BE2C (cell line): ENCODE measurements at regions not wholly inside any gene's neighbourhood (a gene's known extent, or its start where the extent isn't known, plus 50 kb on each side); places are given as distances from the start of the nearest gene placed in this dataset.

Experiments used
- DNase-seq: peaks from one replicate; pipeline ENCODE4 v3.0.0-alpha.2; 2020
- H3K27me3 ChIP-seq: fragments of 250-450 bp; sonication (Bioruptor Pico); 2 replicates; pipeline ENCODE4 v1.5.1; 2020; ENCODE audit warnings: mild to moderate bottlenecking
- H3K36me3 ChIP-seq: fragments of 250-450 bp; sonication (Bioruptor Pico); 2 replicates; pipeline ENCODE4 v1.5.1; 2020; ENCODE audit warnings: mild to moderate bottlenecking
- H3K4me1 ChIP-seq: fragments of 250-450 bp; sonication (Bioruptor Pico); 2 replicates; pipeline ENCODE4 v1.5.1; 2020
- H3K4me3 ChIP-seq: 2 replicates; pipeline ENCODE4 v1.5.1; 2011; ENCODE audit warnings: low read depth, low read length
- H3K9me3 ChIP-seq: fragments of 250-450 bp; sonication (Bioruptor Pico); 2 replicates; pipeline ENCODE4 v1.5.1; 2020
- CTCF ChIP-seq: IDR thresholded peaks from 2 replicates; pipeline ENCODE4 v1.5.1; 2012; ENCODE audit warnings: mild to moderate bottlenecking, low read depth, low read length

DNA sequence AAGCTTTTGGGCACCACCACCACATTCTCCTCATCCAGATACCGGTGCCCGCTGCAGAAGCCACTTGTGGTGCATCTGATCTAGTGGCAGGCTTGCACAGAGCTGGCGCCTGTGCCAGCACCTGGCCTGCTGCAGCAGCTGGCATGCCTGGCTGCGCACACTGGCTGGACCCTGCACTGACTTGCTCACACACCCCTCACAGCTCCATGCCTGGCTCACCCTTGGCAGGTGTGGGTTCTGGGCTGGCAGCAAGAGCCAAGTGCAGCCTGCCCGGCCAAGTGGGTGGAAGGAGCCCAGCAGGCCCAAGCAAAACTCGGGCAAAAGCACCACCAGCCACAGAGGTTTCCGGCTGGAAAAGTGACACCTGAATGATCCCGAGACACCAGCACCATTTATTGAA is 315.7 kb upstream of the RRP15 start:
- no peaks in the 10 kb centered on the region for H3K36me3 ChIP-seq
- DNase-seq: no peak
- TF ChIP-seq CTCF: no peak

GRCh38 chr1:217977943-217978342 is 307.1 kb upstream of the RRP15 start:
- H3K36me3 ChIP-seq: no peaks in the 10 kb centered on the region
- DNase-seq: no peak
- no peaks in the 10 kb centered on the region for H3K9me3 ChIP-seq
- no peak for TF ChIP-seq CTCF
- H3K27me3 ChIP-seq: no peaks in the 10 kb centered on the region
- no peaks in the 10 kb centered on the region for H3K4me1 ChIP-seq
- no peak overlapping the region for H3K4me3 ChIP-seq

More for the DNA sequence above, 315.7 kb upstream of the RRP15 start:
- no peaks in the 10 kb centered on the region for H3K4me1 ChIP-seq
- H3K27me3 ChIP-seq: no peaks in the 10 kb centered on the region
- H3K4me3 ChIP-seq: no peak overlapping the region
- no peaks in the 10 kb centered on the region for H3K9me3 ChIP-seq

- H3K27me3 ChIP-seq: no peaks in the 10 kb centered on the region
- H3K36me3 ChIP-seq: no peaks in the 10 kb centered on the region
- H3K4me3 ChIP-seq: no peak overlapping the region
- H3K9me3 ChIP-seq: no peaks in the 10 kb centered on the region
- no peaks in the 10 kb centered on the region for H3K4me1 ChIP-seq
- no peak for TF ChIP-seq CTCF
- DNase-seq: no peak
Measured at GRCh38 chr1:217981430-217981829, 303.7 kb upstream of the RRP15 start.

- no peak for DNase-seq
- no peaks in the 10 kb centered on the region for H3K9me3 ChIP-seq
- TF ChIP-seq CTCF: no peak
- no peaks in the 10 kb centered on the region for H3K4me1 ChIP-seq
- no peaks in the 10 kb centered on the region for H3K36me3 ChIP-seq
- no peak overlapping the region for H3K4me3 ChIP-seq
- H3K27me3 ChIP-seq: no peaks in the 10 kb centered on the region
Measured at GRCh38 chr1:217982331-217983050, 302.6 kb upstream of the RRP15 start.

GRCh38 chr1:217983051-217983375 is 302.1 kb upstream of the RRP15 start:
- TF ChIP-seq CTCF: no peak
- Histone ChIP-seq H3K4me1 (no peaks in the 10 kb centered on the region), H3K36me3 (no peaks in the 10 kb centered on the region), H3K4me3 (no peak overlapping the region), H3K27me3 (no peaks in the 10 kb centered on the region), H3K9me3 (no peaks in the 10 kb centered on the region)
- no peak for DNase-seq

DNA sequence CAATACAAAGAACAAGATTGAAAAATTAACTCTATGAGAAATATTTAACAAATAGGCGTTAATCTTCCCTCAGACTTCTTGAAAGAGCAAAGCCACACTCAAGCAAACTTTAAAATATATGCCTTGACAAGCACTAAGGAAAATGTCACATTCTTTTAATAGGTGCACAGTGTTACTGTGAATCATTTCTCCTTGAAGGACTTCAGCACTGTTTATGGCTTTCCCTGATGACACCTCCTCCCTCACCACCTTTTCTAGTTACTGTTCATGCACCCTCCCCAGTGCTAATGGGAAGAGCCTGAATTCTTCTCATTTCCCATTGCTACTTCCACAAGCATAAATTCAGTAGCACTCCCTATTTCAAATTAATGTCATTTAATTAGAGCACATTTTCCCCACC is 299.5 kb upstream of the RRP15 start:
- H3K4me3 ChIP-seq: no peak overlapping the region
- no peaks in the 10 kb centered on the region for H3K4me1 ChIP-seq
- H3K27me3 ChIP-seq: no peaks in the 10 kb centered on the region
- DNase-seq: no peak
- no peak for TF ChIP-seq CTCF
- no peaks in the 10 kb centered on the region for H3K36me3 ChIP-seq
- H3K9me3 ChIP-seq: no peaks in the 10 kb centered on the region
